HG02884 (cell line): ENCODE measurements at regions not wholly inside any gene's neighbourhood (a gene's known extent, or its start where the extent isn't known, plus 50 kb on each side); places are given as distances from the start of the nearest gene placed in this dataset.

Experiments used
- ATAC-seq: cut with Tn5 transposase; IDR thresholded peaks from one replicate; pipeline ENCODE4 v1.9.1; 2021; ENCODE audit warnings: mild to moderate bottlenecking, moderate library complexity; ENCODE audit not compliant: unreplicated experiment

DNA sequence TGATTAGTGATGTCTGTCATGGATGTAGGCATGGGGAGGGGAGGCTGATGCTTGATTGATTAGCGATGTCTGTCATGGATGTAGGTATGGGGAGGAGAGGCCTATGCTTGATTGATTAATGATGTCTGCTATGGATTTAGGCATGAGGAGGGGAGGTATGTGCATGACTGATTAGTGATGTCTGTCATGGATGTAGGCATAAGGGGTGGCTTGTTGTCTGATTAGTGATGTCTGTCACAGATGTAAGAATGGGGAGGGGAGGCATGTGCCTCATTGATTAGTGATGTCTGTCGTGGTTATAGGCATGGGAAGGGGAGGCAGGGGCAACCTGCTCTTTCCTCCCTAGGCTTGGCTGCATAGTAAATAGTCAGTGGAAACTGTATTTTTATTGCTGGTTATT lies 409.4 kb downstream of the HAPSTR1 start:
- no peak for ATAC-seq

DNA sequence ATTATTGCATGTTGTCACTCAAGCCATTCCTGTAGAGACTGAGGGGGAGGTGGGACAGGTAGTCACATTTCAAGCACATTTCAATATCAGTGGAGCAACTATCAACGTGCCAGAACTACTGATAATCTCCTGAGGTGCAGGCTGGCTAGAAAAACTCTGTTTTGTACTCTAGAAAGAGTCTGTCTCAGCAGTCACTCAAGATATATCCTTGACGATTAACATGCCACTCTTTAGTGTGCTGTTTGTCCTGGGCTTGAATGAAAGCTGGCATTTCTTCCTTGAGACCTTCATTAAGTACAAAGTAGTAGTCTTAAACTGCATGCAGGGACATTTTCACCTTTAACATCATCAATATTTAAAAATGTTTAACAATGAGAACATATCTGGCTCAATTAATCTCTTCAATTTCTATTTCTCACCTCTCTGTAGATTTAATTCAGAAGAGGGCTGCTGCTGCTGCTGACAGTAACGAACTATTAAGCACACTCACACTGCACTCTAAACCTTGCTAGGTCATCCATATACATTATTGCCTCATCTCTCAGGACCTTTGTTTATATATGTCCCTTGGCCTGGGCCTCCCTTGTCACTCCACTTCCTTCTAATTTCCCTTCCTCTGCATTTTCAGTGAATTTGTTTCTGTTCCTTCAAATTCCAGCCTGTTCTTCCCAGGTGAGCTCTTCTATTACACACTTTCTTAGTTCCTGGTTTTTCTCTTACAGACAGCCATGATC lies 412.0 kb downstream of the HAPSTR1 start:
- no peak for ATAC-seq

DNA sequence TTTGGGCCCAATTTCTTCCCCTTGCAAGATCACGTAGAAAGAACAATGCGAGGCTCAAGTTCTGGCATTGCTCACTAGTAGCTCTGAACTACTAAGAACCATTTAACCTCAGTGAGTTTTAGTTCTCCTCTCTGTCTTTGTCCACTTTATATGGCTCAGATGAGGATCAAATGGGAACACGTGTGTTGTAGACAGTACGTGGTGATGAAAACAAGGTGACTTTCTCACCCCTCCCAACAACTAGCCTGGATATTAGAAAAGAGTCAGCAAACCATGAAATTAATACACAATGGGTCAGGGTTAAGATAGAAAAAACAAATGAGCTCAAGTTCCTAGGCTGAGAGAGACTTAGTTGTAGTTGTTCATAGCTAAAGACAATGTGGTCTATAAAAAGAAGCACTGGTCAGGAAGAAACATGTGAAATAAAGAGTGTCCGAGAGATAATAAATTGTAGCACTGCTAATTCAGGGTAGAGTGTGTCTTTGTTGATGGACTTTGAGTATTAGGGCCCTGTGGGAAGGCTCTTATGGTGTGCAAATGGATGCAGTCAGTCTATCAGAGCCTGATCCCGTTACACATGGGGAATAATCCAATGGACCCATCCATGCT lies 417.0 kb downstream of the HAPSTR1 start:
- ATAC-seq, result no peak

DNA sequence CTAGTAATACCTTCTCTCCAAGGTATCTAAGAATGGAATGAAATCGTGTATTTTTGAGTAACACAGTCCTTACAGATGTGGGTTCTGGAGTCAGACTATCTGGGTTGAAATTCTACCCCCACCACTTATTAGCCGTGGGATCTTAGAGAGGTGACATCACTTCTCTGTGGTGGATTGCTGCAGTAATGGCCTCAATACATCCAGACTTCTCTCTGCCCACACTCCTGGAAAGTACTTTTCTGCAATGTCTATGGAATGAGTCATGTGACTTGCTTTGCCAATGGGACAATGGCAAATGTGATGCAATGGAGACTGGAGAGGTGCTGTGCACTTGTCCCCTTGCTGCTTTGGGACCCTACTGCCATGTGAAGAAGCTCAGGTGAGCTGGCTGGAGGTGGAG lies 418.2 kb downstream of the HAPSTR1 start:
- no peak for ATAC-seq

DNA sequence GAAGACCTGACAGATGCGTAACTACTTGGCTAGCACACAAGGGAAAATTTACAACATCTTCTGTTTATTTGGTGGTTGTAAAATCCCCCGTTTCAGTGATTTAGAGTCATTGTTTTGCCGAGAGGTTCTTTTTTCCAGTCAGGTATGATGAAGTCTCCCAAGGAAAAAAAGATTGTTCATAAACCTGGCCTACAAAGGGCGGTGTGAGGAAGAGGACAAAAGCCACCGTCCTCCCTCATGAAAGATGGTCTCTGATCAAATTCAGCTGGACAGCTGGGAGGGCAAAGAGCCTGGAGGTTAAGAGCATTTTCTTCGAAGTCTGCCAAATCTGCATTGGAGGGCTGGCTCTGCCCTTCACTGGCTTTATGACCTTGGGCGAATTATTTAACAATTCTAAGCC lies 419.9 kb downstream of the HAPSTR1 start:
- no peak for ATAC-seq

GRCh38 chr16:9516444-9516843 lies 425.0 kb downstream of the HAPSTR1 start:
- ATAC-seq, result no peak

DNA sequence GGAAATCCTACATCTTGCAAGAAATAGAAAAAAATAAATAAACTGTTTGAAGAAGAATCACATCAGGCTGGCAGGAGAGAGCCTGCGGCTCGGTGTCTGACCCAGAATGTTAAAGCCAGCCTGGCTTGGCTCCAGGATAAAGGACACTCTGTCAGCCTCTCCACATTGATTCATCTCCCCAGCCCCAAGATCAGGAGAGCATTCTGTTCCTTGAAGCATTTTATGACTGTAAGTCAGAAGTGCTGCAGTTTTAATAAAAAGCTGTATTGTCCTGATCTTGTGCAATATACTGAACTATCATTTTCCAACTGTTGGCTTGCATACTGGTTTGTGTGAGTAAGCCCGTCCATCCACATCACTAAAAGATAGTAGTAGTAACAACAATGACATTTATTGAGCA lies 426.6 kb downstream of the HAPSTR1 start:
- ATAC-seq, result no peak

DNA sequence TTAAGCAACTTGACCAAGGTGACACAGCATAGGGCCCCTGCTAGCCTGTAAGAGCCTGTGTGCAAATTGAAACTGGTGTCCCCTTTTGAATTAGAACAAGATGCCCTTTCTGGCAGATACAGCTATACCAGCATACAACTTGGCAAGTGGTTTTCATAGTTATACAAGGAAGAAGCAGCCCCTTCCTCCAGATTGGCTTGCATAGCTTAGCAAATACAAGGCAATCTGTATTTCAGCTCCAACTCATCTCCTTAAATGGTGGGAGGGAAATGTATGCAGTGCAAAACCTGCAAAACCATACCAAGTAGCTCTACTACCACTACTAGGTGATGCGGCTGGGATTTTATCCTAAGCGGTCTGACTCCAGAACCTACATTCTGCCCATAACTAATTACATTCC lies 427.1 kb downstream of the HAPSTR1 start:
- ATAC-seq, result no peak

DNA sequence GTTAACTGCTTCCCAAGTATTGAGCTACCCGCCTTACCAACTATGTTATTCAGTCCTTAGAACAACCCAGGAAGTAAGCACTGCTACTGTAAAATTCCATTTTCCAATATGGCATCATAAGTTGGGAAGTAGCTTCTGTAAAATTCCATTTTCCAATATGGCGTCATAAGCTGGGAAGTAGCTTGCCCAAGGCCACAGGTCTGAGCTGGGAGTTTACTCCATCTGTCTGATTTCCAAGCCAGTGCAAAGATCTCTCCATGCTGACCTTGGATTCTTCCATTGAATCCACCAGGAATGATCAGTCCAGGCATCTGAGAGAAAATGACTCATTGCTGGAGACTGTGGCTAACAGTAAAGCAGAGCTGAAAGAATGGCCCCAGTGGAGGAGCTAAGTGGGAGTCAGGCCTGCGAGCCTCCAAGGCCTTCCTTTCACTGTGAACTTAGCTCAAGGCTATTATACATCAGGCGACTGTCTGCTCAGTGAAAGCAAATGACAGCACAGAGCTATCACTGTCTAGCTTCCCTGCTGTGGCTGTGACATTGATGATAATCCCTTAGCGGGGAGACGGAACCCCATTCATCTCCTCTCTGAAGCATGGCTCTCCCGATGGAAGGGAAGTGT lies 430.4 kb downstream of the HAPSTR1 start:
- no peak for ATAC-seq

DNA sequence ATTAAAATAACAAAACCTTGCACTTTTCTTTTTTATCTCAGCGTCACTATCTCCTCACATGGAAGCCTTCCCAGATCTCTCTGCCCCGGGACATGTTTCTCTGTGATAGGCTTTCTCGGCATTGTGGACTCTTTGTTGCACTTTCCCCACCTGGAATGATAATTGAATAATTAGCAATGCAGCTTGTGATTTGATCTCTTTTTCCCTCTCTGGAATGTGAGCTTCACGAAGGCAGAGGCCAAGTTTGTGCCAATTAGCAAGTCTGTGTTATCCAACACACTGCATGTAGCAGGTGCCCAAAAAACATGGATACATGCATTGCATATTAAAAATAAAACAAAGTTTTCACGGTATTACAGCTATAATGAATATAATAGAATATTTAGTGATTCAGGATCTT lies 431.2 kb downstream of the HAPSTR1 start:
- no peak for ATAC-seq

GRCh38 chr16:9523994-9524393 lies 432.6 kb downstream of the HAPSTR1 start:
- ATAC-seq, result no peak

DNA sequence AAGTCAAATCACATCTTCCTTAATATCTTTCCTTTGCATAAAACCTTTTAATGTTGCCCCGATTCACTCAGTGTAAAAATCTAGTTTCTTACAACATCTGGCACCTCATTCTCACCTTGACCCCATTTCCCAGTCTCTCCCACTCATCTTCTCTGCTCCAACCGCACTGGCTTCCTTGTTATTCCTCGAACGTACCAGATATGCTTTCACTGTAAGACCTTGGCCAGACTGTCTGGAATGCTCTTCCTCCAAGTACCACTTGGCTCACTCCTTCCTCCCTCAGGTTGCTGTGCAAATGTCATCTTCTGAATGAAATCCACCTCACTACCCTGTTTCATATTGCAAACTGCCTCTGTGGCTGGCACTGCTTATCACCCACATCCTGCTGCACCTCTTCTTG lies 433.6 kb downstream of the HAPSTR1 start:
- no peak for ATAC-seq

GRCh38 chr16:9526791-9527190 lies 435.3 kb downstream of the HAPSTR1 start:
- no peak for ATAC-seq

GRCh38 chr16:9527976-9528375 lies 436.5 kb downstream of the HAPSTR1 start:
- ATAC-seq, result no peak

- no peak for ATAC-seq
Measured at GRCh38 chr16:9528511-9529079, 437.2 kb downstream of the HAPSTR1 start.

- no peak for ATAC-seq
Measured at GRCh38 chr16:9533042-9533441, 441.6 kb downstream of the HAPSTR1 start.

DNA sequence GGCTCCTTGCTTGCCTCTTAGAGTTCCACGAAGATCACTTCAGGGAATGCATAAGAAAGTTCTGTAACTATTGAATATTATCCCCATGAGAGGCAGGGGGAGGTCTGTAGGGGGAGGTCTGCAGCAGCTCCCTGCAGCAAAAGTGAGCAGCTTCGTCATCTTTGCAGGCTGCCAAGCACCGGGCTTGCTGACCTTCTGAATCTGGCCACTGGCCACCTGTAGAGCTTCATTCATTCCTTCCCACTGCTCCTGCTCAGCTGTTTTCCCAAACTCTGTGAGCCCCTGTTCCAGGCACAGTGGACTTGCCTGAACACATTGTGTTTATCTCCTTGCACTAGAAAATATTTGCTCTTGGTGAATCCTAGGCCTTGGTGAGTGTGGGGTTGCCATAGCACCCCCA lies 443.3 kb downstream of the HAPSTR1 start:
- ATAC-seq, result no peak

DNA sequence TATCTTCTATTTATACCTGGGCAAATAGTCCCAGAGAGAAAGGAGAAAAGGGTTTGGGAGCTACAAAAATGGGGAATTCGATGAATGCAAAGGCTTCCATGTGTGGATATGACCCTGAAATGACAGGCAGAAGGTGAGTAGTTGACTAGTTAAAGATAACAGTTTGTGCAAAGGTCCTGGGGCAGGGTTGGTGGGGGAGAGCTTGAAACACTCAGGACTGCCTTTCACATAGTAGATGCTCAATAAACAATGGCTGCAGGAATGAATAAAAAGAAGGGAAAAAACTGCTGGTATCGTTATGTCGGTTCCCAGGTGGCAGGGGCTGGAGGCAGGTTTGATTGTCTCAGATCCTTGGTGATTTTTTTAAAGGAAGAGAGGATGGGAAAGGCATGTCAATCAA lies 445.5 kb downstream of the HAPSTR1 start:
- ATAC-seq, result no peak

- no peak for ATAC-seq
Measured at GRCh38 chr16:9539346-9539745, 447.9 kb downstream of the HAPSTR1 start.

GRCh38 chr16:9541723-9542122 lies 450.3 kb downstream of the HAPSTR1 start:
- ATAC-seq, result no peak

DNA sequence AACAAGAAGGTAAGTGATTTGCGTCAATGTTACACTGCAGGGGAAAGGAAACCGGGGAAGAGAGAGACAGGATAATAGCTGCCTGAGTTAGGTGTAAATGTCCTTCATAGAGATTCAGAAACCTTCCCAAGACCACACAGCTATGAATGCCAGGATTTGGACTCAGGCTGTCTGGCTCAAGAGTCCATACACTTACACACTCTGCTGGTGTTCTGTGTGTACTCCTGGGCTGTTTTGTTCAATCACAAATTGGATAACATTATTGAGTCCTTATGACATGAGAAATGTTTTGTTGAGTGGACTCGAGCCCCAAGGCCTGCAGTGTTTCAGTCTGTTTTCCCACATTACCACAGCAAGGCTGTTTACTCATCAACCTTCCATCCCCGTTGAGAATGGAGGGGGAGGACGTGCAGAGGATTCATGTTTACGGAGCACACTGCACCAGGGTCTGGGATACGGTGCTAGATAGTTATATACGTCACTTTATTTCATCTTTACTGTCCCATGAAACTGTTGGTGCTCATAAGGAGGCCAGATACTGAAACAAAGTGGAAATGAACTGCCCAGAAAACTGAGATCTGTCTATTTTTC lies 450.8 kb downstream of the HAPSTR1 start:
- ATAC-seq, result no peak
